ENCODE measurements at regions not wholly inside any gene's neighbourhood (a gene's known extent, or its start where the extent isn't known, plus 50 kb on each side); places are given as distances from the start of the nearest gene placed in this dataset.

DNA sequence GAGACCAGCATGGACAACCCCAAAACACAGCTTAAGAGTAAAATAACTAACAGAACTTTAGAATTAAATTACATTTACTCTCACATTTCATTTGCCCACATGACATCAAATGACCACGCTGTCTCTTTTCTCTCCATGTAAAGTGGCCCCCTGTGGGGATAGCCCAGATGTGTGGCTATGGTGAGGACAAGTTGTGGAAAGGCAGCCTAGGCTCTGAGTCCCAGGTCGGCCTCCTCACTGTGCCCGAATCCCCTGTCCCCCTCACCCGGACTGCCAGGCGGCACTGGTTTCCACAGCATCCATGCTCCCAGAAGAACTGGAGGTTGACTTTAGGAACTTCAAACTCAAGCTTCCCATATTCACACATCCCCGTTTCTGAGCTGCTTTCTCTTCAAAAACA, 111.8 kb upstream of the UQCRFS1 start:
- DNase-seq = no peak

DNA sequence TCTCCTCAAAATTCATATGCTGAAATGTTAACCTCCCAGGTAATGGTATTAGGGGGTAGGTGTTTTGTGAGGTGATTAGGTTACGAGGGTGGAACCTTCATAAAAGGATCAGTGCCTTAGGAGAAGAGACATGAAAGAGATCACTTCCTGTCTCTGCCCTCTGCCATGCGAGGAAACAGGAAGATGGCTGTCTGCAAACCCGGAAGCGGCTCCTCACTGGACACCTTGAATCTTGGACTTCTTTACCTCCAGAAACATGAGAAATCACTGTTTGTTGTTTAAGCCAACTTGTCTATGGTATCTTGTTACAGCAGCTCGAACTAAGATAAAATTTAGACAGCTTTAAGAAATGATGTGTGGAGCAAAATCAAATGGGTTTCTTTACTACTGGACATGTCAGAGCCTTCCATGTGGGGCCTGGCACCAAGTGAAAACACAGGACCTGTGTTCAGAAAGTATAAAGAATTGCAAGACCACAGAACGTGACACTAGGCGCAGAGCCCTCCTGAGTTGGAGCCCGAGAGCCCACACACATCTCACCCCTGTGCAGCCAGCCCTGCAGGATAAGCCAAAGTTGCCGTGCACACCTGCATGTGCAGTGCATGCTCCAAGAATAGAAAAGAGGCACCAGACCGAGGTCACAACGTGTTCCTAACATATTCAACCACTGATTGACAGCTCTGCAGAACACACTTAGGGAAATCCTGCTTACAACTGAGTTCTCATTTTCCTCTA, 112.5 kb upstream of the UQCRFS1 start:
- no peak for DNase-seq

DNA sequence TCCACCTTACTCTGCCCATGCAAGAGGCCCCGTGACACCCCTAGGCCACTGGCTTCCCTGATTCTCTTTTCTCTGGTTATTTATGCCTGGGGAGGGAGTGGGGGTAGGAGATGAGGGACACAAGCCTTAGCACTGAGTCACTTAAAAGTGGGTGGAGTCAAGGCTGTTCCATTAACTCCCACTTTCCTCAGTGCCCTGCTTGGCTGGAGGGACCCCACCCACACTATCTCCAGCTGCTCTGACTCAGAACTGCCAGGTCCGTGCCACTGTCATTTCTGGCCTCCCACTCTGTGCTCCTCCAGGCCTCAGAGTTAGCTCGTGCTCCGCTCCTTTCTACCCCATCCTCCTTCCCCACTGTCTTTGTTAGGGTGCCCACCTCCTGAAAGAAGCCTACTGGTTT, 113.4 kb upstream of the UQCRFS1 start:
- no peak for DNase-seq

DNA sequence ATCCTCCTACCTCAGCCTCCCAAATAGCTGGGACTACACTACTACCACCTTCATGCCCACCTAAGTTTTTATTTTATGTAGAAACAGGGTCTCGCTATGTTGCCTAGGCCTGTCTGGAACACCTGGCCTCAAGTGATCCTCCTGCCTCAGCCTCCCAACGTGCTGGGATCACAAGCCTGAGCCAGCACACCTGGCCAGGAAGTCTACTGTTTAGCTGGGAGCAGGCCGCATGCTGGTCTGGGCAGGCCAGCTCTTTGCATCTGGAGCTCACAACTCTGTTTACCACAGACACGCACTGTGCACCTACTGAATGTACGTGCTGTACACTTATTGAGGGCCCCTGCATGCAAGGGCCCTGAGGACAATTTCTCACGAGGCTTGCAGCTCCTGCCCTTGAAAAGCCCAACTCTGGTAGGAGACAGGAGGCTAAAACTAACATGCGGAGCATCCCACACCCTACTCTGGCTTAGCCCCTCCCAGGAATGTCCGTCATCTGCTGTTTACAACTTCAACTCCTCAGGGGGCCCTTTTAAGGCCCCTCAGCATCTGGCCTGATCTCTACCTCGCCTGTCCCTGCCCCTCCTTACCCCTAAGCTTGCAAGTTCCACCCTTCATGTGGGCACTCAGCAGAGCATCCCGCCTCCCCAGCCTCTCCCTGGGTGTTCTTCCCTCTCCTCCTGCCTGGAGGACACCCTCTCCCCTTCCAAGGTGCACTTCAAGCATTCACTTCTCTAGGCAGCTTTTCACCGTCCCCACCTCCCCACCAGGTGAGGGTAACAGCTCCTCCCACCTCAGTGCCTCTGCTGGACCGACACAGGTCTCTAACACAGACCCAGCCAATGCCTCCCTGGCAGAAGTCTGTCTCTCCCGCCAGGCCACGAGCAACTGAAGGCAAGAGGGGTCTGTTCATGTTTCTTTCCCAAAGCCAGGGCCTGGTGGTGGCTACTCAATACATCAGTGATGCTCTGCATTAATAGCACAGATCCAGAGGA, 114.2 kb upstream of the UQCRFS1 start:
- DNase-seq = no peak

DNA sequence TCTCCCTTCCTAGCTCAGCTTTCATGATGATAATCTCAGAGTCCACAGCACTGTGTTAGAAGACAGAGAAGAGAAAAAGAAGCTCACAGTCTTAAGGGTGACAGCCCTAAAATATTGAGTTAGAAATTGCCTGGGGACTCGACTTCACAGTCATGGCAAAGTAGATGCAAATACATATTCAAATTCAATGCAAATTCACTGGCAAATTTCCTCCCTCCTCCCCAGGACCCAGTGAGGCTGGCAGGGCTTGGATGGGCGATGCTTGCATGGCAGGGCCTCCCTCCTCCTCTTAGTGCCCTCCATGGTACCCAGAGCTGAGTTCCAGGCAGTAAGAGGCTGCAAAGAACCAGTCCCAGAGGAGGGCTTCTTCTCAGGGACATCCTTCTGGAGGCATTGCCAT, 115.6 kb upstream of the UQCRFS1 start:
- DNase-seq = no peak

DNA sequence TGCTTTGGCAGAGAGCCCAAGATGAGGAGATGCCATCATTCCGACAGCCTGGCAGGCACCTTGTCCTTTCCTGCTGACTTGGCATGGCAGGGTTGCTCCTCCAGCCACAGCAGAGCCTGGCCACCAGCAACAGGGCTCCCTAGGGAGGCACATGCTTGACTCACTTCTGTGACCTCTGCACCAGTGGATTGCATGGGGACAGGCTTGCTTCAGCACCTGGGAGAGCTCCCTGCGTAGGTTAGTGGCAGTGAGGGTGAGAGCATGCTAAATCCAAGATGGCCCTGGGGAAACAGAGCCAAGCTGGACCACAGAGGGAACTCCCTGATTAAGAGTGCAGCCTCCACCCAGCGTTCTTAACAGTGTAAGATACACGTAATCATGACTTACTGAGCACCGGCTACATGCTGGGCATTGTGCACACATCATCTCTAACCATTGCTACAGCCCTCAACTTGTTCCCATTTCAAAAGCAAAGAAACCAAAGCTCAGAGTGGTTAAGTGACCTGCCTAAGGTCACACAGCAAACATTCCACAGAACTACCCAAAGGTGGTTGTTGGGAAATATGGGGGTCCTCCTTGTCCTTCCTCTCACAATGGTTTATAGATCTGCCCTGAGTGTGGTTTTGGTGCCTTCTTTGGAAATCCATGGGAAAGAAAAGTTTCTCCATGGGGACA, 116.6 kb upstream of the UQCRFS1 start:
- no peak for DNase-seq

DNA sequence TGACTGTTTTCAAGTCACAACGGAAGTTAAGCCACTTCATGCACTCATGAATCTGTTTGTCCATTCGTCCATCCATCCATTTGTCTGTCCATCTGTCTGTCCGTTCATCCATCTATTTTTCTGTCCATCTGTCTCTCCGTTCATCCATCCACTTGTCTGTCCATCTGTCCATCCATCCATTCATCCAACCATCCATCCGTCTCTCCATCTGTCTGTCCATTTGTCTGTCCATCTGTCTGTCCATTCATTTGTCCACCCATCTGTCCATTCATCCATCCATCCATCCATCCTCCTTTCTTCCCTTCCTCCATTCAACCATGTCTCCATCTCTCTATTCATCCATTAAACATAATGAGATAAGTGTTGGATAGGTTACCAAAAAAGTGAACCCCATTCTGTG, 123.5 kb upstream of the UQCRFS1 start:
- DNase-seq = no peak

DNA sequence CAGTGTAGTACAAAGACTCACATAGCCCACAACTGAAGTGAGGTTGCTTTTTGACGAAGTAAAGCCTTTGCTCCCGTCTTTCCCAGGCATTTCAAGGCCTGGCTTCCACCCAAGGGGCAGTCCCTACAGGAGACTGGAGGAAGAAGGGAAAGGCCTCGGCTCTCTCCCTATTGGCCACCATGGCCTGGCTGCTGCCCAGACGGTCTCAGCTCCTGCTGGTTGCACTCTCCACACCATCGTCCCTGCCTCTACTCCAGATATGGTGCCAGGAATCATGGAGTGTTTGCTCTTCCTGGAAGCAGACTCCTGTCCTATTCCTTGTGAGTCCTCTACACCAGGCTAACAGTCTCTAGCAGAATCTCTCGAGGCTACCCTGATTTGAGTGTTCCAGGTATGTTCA, 124.1 kb upstream of the UQCRFS1 start:
- no peak for DNase-seq

DNA sequence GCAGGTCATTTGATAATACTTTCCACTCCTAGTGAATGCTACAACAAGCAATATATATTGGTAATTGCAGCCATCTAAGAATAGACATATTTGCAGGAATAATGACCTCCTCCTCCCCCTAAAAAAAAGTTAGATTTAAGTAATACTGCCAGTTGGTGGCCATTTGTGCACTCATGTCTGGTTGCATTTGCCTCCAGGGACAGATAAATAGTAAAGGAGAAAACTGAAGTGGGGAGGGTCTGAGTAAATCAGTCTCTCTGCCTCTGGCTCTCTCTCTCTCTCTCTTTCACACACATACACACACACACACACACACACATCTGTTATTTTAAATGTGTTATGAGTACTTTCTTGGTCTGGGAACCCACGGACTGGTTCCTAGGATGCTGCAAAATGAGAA, 125.5 kb upstream of the UQCRFS1 start:
- DNase-seq = no peak

DNA sequence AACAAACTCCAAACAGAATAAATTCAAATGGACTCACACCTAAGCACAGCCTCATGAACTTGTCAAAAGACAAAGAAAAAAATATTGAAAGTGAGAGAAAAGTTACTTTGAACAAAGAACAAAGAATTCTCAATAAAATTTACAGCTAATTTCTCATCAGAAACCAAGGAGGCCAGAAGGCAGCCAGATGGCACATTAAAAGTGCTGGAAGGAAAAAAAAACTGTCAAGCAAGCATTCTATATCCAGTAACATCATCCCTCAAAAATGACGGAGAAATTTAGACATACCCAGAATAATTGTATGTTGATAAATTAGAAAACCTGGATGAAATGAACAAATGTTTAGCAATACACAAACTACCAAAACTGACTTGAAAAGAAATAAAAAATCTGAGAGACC, 129.8 kb upstream of the UQCRFS1 start:
- no peak for DNase-seq

DNA sequence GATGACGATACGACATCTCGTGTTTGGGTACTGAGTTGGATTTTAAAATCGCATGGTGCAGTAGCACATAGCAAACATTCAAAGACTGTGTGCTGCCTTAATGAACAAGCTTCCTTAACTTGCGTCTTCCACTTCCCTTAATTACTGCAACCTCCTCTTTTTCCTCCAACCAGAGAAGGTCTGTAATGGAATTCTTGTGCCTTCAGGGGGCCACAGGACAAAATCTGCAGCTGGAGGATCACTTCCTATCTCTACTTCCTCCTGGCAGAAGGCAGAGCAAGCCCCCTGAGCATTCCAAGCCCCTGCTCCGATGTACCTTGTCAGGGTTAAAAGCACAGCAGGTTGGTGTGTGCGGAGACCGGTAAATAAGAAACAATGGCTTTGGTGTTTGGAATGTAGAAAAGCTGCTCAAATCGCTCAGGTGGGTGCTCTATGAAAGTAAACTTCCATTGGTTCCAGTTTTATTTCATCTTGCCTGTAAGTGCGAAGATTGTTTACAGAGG, 151.3 kb upstream of the UQCRFS1 start:
- DNase-seq = no peak

DNA sequence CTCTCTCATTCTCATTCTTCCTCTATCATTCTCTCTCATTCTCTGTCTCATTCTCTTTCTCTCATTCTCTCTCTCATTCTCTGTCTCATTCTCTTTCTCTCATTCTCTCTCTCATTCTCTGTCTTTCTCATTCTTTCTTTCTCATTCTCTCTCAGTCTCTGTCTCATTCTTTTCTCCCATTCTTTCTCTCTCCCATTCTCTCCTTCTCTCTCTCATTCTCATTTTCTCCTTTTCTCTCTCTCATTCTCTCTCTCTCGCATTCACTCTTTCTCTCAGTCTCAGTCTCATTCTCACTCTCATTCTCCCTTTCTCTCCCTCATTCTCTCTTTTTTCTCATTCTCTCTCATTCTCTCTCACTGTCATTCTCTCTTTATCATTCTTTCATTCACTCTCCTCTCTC, 152.0 kb upstream of the UQCRFS1 start:
- DNase-seq = no peak

DNA sequence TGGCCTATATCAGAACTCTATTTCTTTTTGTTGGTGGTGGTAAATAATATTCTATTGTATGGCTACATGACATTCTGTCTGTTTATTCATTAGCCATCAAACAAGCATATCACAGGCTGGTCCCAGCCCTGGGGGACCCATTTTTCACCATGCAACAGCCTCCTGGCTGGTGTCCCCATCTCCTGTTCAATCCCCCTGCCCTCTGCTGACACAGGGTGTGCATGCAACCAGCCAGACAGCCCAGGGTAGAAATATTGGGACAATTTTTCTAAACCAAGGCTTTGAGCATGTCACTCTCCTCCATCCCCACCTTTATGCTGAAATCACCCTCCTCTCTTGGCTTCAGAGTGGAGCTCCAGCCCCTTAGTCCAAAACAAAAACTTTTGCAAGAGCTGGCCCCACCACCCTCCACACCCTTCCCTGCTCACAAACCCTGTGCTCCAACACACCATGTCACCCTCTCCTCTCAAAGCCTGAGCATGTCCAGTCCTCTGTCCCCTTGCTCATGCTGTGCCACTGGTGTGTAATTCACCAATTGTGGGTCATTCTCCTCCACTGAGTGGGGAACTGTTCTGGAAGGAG, 153.0 kb upstream of the UQCRFS1 start:
- no peak for DNase-seq

DNA sequence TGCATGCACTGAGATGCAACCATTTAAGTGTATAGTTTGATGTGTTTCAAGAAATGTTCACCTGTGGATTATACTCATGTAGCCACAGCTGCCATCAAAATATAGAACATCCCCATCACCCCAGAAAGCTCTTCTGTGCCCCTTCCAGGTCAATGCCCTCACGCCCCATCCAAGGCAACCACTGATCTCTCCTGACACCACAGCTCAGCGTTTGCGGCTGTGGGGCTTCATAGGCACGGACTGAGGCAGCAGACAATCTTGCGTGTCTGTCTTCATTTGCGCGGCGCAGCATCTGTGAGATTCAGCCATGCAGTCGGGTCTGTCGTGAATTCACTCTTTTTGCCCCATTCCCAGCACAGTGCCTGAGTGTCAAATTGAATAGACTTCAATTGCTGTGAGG, 153.8 kb upstream of the UQCRFS1 start:
- no peak for DNase-seq

DNA sequence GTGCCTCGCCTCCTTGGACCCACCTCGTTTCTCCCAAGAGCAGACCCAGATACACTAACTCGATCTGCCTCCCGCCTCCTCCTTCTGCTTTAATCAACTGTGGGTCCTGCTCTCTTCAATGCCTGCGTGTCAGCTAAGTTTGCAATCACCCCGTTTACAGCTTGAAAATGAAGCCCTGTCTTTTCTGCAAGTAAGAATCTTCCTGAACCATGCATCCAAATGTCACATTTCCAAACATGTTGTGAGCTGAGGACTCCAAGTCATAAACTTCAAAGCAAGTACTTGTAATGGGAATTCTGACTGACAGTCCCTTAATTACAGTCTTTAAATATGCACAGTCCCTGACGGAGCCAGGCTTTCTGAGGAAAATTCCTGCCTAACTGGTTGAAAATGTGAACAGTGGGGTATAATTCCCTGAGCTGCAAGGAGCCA, 154.9 kb upstream of the UQCRFS1 start:
- DNase-seq = no peak

DNA sequence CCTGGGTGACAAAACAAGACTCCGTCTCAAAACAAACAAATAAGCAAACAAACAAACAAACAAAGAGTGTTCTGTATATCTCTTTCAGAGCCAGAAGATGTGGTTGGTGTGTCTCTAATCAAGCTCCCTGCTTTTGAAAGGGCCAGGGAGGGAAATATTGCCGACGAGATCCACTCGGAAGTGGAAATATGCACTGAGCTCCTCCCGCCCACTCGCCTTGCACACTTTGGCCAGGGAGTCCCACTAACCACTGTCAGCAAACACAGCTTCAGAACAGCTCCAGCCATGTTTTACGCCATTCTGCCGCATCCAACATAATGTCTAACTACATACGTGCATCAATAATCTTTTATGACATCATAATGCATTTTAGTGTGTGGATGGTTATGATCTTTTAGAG, 155.5 kb upstream of the VSTM2B start:
- DNase-seq = no peak

DNA sequence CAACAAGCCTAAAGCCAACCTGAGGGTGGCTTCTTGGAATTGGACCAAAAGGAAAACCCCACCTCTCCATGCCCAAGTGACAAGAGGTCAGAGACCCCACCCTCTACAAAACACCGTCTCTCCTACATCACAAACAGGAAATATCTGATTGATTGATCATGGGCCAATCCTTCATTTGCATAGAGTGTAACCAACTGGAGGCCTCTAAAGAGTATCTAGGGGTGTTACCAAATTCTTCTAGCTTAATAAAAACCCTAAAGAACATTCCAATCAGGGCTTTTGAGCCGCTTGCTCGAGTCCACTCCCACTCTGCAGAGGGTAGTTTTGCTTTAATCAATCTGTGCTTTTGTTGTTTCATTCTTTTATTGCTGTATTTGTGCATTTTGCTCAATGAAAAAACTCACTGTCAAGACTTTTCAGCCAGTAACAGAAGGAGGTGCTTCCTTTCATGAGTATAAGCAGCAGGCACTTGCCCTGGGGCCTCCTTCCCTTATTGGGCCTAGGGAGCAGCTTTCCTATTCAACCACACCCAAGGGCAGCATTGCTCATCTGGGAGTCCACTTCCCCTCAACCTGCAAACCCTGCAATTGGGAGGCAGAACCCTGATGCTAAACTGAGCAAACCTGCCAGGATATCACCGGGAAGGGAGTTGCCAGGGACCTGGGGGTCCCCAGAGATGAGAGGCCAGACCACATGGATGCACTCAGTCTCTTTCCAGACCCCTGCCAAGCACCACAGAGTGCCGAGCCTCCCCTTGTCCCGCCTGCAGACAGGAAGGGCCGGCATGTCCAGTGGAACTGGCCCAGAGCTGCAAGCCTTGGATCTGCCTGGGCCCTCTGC, 154.3 kb upstream of the VSTM2B start:
- no peak for DNase-seq

DNA sequence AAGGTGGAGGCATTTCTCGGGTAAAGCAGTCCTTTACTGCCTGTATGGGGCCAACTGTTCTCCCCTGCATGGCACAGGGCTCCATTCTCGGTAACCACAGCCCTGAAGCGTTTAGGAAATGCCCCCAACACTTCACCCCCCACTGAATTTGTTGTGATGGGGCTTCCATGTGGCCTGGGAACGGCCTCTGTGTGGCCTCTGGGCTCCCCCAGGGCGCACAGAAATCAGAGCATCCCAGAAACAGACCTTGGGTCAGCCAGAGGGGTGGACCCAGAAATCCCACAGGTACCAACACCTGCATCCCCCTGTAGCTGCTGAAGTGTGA, 153.7 kb upstream of the VSTM2B start:
- no peak for DNase-seq

DNA sequence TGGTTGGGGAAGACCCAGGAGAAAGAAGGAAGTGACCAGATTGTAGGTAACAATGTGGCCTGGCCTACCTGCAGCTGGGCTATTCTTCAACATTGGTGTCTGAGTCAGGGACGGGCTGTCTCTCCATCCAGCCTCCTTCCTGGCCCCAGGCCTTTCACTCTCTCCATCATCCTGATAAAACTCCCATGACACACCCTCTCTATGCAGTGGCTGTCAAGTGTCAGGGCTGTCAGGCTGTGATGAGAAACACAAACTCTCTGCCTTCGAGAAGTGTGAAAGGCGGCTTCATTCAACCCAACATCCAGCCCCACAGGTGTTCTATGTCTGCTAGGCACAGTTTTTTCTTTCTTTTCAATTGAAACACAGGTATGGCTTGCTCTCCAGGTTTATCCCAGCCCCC, 153.3 kb upstream of the VSTM2B start:
- DNase-seq = no peak

DNA sequence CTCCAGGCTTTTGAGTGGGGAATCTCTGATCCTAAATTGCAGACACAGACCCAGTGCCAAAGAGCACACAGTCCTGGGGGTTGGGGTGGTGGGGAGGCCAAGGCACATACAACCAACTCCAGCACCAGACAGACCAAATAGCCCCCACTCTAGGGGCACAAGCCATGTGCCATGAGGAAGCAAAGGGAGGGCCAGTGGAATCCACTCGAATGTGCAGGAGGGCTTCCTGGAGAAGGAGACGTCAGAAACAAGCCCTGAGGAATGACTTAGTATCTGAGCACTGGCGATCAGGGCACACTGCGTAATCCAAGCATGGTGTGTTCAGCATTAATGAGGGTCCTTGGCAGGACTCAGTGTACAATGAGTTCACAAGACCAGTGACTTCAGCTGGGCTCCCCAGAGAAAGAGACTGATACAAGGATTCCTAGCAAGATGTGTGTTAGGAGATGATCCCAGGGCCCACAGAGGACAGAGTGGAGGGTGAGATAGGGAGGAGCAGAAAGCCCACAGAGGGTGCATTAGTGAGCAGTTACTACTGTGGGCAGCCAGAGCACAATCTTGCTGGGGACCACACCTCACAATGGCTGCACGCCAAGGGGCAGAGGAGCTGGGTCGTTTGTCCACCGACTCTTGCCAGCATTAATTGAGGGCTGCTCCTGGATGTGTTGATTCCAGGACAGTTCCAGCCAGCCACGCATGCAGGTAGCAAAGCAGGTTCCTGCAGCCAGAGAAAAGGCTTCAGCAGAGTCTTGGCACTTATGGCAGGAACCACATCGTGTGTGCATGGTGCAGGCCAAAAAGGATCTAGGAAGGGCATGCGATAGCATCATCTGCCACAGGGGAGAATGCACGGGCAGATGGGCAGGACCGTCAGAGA, 152.6 kb upstream of the VSTM2B start:
- DNase-seq = no peak

DNA sequence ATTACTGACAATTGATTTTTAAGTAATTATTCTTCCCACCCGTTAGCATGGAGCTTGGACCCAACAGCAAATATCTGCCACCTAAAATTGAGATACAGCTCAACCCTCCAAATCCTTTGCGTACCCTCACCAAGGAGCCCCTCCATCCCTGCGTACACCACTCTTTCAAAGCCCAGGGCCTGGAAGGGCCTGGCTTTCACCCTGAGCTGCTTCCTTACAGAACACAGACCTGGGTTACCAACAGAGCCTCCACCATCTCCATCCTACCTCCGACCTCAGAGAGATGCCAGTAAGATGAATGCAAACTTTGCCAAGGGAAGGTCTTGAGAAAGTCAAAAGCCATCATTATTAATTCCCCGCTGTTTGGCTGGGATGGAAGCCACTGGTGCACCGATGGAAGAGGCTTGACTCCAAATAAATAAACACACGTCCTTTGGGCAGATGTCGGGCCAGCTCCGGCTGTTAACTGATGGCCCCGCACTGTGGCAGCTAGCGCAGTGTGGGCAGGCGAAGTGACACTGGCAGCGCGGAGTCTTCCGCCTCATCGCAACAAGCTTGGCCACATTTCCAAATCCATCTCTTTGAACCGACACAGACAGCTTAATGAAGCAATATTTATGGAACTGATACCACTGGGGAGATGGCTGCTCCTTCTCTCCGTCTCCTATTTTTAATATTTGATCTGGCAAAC, 150.2 kb upstream of the VSTM2B start:
- DNase-seq = no peak
